SK-N-DZ (cell line): ENCODE measurements at regions not wholly inside any gene's neighbourhood (a gene's known extent, or its start where the extent isn't known, plus 50 kb on each side); places are given as distances from the start of the nearest gene placed in this dataset.
"Not testable (repeated sequence)": the region's sequence is repeated elsewhere in the genome, so short reads cannot be mapped to it uniquely, and the experiment has no call there.

Source experiments
- DNase-seq: peaks from one replicate; pipeline ENCODE4 v3.0.0-alpha.2; 2015; ENCODE audit warnings: low spot score

DNA sequence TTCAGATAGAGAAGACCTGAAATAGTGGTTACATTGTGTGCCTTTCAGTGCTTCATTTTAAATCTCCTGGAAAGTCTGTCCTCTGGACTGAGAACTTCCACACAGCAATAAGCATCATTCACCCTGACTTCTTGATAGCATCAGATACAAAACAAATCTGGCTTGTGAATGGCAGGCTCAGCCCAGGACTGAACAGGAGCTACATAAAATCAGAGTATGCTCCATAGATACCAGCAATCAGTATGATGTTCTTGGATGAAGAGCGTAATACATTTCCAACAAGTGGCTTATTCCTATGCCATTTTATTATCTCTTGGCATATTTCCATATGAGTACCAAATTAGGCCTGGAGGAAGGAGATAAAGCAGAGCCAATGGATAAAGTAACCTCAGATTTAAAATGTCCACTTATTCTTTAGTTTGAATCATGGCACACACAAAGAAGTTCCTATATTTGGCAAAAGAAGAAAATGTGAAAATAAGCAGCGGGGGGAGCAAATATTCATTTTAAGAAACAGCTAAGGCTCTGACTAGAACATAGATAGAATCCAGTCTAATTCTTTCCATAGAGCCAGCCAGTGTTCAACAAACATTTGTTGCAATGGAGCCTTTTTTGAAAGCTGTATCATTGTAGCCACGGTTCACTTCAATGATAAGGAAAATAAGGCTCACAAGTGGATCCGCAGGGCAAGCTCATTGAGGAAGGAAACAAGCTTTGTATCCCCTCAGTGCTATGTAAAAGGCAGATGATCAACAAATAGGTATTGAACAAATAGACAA is 230.8 kb upstream of the CHAC2 start:
- peak; percentile 6 for DNase-seq

DNA sequence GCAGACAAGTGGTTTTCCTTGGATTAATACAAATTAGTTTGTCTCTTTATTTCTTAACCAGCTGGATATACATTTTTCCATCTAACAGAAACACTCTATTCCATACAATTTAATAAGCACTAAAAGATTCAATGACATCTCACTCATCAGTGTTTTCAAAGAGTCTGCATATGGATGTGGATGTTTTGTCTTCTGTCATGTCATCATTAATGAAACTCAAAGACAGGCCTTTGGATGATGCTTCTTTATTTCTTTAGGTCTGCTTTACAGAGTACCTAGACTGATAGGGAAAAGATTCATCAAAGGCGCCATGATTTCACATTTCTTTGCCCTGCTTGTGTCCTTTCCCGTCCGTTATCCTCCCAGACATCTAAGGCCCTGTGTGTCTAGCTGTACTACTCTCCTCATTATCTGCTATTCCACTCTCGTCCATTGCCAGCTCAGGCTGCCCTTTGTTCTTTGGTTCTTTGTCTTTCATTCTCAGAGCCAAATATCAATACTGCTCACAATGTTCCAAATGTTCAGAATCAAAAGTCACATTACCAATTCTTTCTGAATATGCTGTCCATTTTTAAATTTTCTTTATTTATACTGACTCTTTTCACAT is 232.3 kb upstream of the CHAC2 start:
- peak; percentile 5 for DNase-seq

DNA sequence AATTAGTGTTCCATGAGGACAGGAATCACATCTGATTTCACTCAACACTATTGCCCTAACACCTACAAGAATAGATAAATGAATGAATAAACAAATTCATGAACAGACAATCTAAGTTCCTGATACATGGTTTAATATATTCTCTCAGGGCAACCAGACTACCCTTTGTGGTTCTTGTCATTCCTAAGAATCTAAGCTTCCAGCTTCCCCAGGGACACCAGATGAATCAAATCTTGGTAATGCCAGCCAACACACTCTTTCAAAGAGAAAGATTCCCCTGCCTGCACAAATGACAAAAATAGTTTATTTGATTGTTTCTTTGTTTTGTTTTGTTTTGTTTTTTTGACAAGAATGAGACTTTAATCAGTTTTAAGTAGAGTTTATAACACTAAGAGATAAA is 237.5 kb upstream of the CHAC2 start:
- DNase-seq: no peak

DNA sequence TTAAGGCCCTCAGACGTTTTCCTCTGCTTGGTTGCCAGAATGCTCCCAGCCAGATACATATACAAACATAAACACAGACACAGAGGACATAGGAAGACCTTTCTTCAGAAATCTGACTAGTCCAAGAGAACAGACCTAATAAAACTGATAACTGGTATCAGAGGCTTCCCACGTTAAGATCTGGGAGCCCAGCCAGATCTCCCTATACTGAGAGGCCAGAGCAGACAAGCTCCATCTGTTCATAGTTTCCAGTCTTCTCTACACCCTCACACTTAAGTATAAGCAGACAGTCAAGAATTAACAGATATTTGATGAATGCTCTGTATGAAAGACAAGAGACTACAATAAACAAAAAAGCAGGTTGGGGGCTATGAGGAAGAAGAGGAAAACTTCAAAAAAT is 240.5 kb upstream of the CHAC2 start:
- no peak for DNase-seq

DNA sequence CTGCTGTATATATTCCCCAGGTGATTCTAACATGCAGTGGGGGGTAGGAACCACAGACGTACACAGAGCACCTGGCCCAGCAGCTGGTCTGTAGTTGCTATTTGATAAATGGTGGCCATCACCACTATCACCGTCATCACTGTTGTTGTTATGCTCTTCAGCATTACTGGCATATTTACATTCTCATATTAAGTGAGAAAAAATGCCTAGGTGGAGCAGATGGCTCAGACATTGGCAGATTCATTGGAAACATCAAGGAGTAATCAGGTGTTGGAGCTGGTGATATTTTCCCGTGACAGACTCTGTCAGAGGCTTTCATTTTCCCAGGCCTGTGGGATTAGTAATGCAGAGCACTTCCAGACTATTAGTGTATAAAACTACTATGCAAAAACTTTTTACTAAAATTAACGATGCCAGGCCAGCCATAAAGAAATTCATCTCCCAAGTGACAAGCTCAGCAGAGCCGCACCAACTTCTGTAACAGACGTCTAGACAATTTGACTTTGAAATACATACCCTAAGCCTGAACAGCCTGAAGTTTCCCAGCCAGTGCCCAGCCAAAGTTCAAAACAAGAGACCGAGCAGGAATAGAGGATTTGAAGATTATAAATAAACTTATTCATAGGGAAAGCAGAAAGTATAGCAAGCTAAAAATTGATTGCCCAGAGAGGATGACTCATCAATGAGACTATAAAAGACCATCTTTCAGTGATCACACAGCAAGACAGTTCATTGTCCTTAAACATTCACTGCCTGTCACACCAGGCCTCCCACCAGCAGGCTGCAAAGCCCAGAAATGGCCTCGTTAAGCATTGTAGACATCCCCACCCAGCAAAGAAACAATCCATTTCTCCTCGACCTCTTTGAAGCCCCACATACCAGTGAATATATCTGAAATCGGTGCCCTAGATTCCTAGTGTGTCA is 247.4 kb upstream of the CHAC2 start:
- no peak for DNase-seq

DNA sequence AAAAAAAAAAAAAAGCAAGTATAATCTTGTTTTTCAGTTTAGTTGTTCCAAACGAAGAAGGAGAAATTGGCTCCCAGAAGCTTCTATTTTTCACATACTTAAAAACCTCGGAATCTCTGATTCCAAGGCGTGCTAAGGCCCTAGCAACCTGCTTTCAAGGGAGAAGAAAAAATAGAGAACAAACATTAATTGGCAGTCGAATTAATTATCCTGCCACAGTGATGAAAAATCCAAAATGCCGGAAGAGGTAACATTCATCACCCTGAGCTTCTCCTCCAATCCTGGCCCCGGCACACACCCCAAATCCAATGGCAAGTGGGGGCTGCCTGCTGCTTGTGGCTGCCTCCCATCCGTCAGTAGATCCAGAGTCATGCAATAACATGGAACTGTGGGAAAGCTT is 250.2 kb upstream of the CHAC2 start:
- no peak for DNase-seq

DNA sequence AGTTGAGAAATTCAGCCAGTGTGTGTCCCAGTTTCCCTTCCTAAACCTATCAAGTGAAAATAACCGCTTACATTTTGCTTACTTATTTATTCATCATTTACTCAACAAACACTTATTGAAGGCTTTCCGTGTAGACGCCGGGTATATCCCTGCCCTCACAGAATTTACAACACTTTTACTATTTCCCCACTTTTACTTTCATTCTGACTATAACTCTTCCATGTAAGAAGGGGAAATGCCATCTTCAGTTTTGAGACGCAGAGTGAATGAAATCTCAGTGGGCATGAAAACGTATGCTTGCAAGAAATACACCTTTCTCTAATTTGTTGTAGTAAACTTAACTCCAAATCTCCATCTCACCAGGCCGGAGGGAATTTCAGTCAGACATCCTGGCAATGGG is 251.0 kb upstream of the CHAC2 start:
- DNase-seq: no peak

DNA sequence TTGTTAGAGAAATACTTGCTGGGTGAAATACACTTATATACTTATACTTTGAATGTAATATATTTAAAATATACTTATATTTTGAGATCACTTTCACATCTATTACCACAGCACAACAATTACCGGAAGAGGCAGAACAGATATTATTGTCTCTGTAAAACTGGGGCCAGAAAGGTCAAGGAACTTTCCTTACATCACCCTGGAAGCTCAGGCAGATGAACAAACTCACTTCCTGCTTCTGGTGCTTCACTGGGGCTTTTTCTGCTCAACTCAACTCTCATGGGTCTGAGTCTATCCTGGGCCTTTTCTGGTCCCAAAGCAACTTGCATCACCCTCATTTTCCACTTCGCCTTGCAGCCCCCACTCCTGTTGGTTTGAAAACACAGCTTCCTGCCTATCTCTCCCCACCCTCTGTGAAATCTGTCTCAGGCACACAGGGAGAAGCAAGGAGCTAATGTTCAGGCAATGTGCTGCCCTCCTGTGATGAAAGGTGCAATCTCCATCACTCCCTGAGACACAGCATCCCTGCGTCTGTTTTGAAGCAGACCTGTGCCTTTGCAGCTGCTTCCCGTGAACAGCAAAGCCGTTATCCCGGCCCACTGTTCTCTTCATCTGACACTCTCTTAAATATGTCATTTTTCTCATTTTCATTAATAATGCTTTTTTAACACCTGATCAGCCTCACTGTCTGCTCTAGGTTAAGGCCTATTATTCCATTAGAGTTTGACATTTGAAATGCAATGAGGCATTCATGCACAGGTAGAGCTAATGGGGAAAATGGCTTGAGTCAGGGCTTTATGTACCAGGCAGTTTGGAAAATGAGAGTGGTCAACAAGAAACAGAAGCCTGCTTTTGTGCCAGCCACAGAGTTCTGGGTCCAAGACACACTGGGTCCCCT is 251.9 kb upstream of the CHAC2 start:
- DNase-seq: peak; percentile 40

DNA sequence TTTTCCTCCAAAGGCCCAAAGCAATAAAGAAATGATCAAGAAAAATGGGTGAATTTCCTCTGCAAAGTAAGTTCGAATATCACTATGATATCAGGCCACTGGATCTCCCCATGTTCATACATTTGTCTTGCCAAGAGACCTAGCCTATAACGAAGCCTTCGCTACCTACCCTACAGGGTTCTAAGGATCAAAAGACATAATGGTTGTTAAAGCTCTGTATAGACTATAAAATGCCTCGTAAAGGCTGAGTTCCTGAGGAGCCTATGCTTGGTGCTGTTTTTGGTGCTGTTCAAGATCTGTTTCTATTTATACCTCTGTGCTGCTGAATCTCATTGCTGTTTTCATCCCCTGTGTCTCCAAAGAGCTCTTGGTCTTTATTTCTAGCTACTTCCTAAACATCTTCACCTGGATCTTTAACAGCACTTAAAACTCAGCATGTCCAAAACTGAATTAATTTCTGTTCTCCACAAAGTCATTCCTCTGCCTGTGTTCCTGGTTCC is 254.4 kb upstream of the CHAC2 start:
- no peak for DNase-seq

DNA sequence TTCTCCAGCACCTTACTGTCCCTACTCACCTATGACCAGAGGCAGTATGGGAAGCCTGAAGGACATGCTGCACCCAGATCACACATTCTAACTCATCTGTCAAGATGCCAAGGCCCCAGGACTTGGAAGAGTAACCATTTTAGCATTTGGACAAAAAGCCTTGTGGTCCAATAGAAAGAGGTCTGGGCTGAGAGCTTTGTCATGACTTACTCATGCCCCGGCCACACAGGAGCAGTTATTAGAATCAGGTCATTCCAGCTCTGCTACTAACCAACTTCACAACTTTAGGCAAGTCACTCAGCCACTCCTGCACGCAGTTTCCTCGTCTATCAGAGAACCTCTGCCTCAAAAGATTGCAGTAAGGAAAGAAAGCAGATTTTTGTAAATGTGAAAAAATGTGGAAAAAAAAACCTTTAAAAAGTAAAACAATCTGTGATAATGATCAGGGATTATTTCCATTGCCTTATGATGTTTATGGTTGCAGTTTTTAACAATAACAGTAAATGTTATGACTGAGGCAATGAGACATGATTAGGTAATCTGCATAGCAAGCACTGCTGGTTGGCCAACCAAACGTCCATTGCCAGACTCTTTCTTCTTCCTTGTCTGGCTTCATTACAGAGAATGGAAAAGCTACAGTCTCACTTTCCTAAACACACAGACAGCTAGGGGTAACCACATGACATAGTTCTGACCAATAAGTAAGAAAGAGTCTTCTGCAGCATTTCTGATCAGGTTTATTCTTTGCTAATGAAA is 255.4 kb upstream of the CHAC2 start:
- no peak for DNase-seq

DNA sequence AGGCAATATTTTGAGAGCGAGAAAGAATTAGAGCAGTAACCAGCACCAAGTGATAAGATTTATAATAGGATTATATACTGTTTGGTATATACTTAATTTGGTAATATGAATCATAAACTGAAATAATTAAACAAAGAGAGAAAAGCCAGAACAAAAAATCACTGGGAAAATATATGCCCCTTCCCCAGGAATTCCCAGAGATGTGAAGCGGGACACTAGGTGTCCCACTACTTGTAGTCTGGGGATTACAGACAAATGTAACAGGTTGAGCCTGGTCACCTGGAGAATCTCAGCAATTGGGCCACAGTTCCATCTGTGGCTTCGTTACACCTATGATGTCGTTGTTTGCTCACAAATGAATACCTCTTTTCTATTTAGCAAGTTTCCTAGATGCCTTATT is 256.1 kb upstream of the CHAC2 start:
- DNase-seq: no peak

DNA sequence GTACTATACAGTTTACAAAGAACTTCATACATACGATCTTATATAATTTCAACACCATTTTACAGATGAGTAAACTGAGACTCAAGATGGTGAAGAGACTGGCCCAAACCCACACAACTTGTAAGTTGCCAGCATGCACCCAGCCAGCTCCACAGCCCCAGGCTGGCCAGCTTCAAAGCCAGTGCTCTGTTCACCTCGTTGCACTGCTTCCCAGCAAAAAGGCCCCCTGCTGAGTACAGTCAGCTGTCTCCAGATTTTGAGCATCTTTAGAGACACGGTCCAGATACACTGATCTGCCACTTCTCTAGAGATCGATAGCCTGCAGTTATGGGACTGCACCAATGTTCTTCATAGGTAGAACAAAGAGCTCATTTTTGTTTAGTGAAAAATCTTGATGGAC is 257.2 kb upstream of the CHAC2 start:
- DNase-seq: no peak

DNA sequence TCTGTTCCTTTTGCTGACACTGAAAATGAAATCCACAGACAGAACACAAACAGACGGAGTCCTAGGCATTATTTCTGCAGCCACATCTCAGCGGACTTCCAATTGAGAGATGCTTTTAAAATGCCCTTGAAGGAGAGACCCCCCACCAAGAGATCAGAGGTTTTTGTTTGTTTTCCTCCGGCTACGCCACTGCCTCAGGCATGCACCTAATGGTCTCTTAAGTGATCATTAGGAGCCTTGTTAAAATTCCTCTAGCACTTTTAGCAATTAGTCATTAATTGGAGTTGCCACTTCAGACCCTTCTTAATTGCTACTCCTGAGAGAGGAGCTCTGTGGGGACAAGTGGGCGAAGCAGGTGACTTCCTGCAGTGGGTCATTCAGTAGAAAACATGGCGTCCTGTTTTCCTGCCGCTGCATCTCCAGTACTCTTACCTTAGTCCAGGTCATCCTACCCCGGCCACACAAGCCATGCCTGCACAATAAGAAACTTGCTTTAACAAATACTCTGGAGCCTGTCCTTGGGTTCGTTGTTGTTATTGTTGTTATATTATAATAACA is 257.7 kb upstream of the CHAC2 start:
- DNase-seq: no peak

DNA sequence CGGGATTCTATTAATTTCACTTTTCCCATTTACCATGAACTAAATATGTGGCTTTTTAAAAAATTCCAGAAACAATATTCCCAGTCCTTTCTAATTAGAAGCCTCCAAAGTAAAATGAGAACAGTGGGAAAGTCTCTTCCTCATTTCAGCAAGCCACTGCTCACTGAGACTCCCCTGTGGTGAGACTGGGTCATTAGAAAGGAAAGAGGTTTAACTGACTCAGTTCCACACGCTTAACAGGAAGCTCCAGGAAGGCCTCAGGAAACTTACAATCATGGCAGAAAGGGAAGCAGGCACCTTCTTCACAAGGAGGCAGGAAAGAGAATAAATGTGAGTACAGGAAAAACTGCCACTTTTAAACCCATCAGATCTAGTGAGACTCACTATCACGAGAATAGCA is 258.9 kb upstream of the CHAC2 start:
- no peak for DNase-seq

DNA sequence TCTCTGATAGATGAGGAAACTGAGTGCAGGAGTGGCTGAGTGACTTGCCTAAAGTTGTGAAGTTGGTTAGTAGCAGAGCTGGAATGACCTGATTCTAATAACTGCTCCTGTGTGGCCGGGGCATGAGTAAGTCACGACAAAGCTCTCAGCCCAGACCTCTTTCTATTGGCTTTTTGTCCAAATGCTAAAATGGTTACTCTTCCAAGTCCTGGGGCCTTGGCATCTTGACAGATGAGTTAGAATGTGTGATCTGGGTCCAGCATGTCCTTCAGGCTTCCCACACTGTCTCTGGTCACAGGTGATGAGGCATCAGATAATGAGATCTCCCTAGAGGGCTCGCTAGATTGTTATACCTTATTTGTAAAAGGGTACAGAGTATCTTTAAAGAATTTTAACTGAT is 260.5 kb upstream of the CHAC2 start:
- DNase-seq: not testable (repeated sequence)

DNA sequence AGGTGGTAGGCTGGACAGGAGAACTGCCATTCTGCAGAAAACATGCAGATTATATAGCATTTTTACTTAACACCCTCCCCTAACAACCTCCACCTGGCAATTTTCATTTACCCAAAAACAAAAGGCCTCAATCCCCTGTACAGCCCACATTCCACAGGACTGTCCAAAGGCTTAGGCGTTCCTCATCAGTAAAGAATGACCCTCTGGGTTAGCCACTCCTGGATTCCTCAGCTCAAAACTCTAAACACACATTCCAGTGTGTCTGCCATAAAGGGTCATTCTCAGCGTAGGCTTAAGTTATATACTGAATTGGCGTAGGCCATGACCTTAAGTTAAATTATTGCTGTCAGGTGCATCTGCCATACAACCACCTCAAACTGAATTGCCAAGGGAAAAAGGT is 261.8 kb upstream of the CHAC2 start:
- no peak for DNase-seq

DNA sequence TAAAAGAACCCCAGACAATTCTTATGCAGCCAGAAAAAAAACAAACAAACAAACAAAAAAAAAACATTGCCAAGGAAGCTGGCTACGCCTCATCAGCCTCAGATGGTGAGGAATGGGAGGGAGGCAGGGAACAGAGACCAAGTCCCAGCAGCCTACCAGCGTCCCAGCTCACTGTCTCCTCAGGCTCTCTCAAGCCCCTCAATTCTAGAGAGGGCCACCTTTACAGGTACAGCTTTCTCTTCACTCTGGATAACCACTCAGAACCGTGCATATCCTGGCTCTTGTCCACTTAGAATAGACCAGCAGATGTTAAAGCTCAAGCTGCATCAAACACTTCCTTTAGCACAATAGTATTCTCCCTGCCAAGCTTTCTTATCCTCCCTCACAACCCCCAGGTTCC is 263.1 kb upstream of the CHAC2 start:
- no peak for DNase-seq

DNA sequence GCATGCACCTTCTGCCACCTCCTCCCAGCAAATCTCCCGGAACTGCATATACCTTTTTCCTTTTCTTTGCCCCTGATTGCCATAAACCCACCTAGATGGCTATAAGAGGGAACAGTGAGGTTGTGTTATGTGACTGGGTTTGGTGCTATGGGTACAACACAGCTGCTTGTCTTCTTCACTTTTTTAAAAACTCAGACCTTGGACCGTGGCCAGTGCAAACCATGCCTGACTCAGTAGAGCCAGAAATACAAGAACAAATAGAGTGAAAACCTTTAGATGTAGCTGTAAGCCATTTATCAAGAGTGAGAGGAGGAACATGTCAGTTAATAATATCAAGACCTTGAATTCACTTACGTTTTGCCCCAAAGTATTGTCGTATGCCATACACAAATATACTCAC is 267.4 kb upstream of the CHAC2 start:
- DNase-seq: no peak

DNA sequence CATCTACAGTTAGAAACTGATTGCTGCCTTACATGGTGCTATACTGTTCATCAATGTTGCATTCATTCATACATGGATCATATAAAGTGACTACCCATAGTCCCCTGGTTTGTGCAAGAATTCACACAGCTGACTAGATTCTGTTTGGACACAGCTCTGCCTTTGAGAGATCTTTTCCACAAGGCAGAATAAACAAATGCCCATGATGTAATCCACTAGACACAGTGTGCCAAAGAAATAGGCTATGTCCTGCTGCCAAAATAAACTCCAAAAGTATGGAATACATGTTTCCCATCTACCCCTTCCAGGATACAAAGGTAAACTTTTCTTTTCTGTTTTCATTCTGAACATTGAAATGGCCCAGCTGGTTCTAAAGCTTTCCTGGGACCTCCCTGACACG is 269.4 kb upstream of the CHAC2 start:
- no peak for DNase-seq

DNA sequence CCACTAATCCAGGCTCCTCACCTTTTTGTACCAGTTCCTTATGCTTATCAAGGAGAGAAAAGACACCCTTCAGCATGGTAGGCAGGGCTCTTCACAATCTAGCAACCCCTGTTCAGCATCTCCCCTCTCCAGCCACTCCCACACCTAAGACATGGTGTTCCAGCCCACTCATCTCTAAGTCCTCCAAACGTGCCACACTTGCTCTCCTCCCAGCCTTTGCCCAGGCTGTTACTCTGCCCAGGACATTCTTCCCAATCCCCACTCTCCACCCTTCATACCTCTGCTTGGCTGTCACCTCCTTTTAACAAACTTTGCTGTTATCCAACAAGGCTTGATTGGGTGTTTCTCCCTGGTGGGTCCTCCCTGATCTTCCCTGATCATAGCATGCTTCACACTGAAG is 270.6 kb upstream of the CHAC2 start:
- no peak for DNase-seq
